Neural cell (in vitro differentiated cells): ENCODE measurements at regions not wholly inside any gene's neighbourhood (a gene's known extent, or its start where the extent isn't known, plus 50 kb on each side); places are given as distances from the start of the nearest gene placed in this dataset.

ENCODE experiments used
- EZH2 ChIP-seq: fragments of 200-600, 300-800 bp; shearing (Covaris generic), sonication (generic); IDR thresholded peaks from 2 replicates; pipeline ENCODE4 v1.6.1; 2014; ENCODE audit warnings: antibody characterized with exemption, low read length, borderline replicate concordance, mild to moderate bottlenecking; ENCODE audit not compliant: insufficient read depth, poor library complexity, severe bottlenecking
- MXI1 ChIP-seq: fragments of 450-650 bp; conservative IDR thresholded peaks from 2 replicates; pipeline ENCODE4 v1.6.1; 2014; ENCODE audit warnings: antibody characterized with exemption, mild to moderate bottlenecking; ENCODE audit not compliant: poor library complexity, severe bottlenecking
- SMC3 ChIP-seq: fragments of 450-650 bp; conservative IDR thresholded peaks from 2 replicates; pipeline ENCODE4 v1.6.1; 2014; ENCODE audit warnings: antibody characterized with exemption, mild to moderate bottlenecking, moderate library complexity; ENCODE audit not compliant: poor library complexity
- TAF1 ChIP-seq: IDR thresholded peaks from 2 replicates; pipeline ENCODE4 v1.6.1; 2012; ENCODE audit warnings: low read depth
- TF ChIP-seq, protein P1 (sequence below): fragments of 450-650 bp; IDR thresholded peaks from 2 replicates; pipeline ENCODE4 v1.5.1; 2014; ENCODE audit warnings: antibody characterized with exemption, mild to moderate bottlenecking, moderate library complexity; ENCODE audit not compliant: poor library complexity, severe bottlenecking

DNA sequence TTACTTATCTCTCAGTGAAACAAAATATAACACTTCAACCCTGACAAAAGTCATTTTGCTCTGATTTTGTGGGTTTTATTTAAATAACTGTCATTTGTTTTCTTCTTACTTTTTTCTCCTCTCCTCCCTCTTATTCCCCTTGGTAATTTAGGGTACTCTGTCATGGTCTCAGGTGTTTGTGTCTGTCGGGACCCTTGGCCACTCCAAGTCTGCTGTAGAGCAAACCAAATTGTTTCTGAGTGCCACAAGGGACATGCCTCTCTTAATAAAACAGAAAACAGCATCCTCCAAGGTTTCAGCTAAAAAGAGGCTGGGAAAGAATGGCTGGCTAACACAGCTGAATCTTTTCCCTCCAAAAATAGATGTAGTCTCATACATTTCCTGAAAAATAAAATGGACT, 573.1 kb upstream of the KLF12 start:
- TF ChIP-seq, protein P1, sequence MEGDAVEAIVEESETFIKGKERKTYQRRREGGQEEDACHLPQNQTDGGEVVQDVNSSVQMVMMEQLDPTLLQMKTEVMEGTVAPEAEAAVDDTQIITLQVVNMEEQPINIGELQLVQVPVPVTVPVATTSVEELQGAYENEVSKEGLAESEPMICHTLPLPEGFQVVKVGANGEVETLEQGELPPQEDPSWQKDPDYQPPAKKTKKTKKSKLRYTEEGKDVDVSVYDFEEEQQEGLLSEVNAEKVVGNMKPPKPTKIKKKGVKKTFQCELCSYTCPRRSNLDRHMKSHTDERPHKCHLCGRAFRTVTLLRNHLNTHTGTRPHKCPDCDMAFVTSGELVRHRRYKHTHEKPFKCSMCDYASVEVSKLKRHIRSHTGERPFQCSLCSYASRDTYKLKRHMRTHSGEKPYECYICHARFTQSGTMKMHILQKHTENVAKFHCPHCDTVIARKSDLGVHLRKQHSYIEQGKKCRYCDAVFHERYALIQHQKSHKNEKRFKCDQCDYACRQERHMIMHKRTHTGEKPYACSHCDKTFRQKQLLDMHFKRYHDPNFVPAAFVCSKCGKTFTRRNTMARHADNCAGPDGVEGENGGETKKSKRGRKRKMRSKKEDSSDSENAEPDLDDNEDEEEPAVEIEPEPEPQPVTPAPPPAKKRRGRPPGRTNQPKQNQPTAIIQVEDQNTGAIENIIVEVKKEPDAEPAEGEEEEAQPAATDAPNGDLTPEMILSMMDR: no peak
- no peak for TF ChIP-seq EZH2
- TF ChIP-seq TAF1: no peak
- TF ChIP-seq SMC3: no peak
- TF ChIP-seq MXI1: no peak
